HG02610 (cell line): ENCODE measurements at regions not wholly inside any gene's neighbourhood (a gene's known extent, or its start where the extent isn't known, plus 50 kb on each side); places are given as distances from the start of the nearest gene placed in this dataset.

Experiments used
- ATAC-seq: cut with Tn5 transposase; IDR thresholded peaks from one replicate; pipeline ENCODE4 v1.9.1; 2021; ENCODE audit warnings: mild to moderate bottlenecking, moderate library complexity; ENCODE audit not compliant: unreplicated experiment

DNA sequence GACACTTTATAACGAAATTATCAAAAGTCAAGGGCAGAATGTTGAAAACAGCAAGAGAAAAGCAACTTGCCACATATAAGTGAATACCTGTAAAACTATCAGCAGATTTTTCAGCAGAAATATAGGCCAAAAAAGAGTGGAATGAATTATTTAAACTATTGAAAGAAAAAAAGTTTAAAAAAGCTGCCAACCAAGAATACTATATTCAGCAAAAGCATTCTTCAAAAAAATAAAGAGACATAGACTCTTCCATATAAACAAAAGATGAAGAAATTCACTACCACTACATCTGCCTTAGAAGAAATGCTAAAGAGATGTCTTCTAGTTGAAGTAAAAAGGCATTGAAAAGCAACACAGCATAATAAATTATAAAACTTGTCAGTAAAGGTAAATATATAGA is 80.6 kb upstream of the CPNE8 start:
- no peak for ATAC-seq

DNA sequence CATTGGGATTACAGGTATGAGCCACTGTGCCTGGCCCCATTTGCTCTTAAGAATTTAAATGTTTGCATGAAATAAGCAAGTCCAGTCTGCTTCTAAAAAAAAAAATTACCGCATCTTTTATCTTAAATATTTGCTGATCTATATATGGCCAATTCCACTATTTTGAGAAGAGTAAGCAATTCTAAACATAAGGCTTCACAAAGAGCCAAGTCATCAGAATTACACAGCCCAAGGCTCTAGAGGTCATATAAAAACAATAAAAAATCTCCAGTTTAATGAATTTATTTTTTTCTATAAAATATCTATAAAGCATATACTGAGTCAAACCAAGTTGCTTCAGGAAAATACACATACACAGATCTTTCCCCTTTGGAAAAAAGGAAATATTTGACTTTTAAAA is 79.0 kb upstream of the CPNE8 start:
- ATAC-seq = no peak

DNA sequence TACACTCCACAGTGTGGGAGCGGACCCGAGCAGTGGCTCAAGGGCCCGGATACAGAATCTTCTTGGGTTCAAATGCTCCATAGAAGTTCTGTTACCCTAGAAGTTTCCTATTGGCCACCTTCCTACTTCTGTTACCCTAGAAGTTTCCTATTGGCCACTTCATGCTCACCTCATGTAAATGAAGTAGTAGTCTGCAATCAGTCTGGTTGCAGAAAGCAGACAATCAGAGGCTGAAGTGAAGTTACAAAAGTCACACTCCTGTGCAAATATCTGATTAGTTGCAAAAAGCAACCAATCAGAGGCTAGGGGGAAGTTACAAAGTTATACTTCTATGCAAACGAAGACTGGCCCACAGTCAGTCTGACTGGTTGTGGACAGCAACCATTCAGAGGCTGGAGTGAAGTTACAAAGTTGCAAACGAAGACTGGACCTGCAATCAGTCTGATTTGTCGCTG is 77.8 kb upstream of the CPNE8 start:
- no peak for ATAC-seq

DNA sequence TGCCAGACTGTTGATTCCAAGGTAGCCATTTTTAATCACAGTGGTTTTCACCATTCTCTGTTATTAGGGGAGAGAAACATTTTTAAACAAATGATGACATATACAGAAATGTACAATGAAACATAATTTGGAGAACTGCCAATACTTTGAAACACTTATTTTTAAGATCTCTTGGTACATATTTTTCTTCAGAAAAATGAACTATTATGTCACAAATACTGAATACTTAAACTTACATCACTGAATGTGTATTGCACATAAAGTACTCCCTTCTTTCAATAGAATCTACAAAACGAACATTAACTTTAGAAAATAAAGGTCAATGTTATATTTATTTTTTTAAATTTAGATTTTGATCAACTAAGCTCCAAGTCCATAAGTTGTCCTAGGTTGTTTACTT is 71.7 kb upstream of the CPNE8 start:
- no peak for ATAC-seq

DNA sequence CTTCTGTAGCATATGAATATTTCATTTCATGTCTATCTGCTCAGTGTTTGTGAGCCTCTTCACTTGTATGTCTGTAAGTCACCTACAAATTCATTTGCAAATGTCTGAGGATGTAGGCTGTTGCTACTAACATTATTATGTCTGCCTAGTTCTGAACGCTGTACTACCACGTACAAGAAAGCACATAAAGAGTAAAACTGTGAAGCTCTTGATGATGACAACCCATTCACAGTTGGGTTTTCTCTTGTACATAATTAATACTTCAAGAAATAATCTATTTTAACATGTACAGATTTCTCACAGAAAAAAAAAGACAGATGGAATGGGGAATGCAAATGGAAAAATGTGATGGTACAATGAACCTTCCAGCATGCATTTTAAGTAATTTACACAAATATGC is 64.3 kb upstream of the CPNE8 start:
- no peak for ATAC-seq

DNA sequence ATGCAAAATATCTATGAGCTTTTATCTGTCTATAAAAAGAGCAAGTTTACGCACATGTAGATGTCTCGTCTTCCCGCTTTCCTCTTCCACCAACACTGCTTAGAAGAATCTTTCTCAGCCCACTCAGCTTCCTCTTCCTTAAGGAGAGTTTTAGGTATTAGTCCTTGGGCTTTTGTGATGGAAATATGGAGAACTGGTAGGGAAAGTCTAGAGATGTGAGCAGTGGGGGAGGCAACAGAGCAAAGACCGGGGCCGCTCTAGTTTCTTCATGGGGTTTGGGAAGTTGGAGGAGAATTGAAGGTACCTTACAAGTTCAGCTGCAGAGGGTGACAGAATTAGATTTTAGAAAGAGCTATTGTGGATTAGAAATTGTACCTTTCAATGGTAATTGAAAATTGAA is 56.3 kb upstream of the CPNE8 start:
- no peak for ATAC-seq

DNA sequence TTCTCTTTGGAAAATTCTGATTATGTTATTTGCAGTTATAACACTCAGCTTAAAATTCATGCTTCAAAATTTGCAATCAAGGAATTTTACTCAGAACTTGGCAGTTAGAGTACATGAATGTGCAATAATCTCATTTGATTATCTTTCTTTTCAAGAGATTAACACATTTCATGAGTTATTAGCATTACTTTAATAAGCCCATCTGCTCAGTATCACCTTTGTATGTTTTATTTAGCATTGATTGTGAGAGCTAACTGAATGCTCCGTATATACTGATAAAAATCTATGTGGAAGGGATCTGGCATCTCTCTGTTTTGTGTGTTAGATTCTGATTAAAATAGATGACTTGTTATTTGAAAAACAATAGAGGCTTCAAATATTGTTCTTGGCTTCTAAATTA is 55.6 kb upstream of the CPNE8 start:
- ATAC-seq = no peak

DNA sequence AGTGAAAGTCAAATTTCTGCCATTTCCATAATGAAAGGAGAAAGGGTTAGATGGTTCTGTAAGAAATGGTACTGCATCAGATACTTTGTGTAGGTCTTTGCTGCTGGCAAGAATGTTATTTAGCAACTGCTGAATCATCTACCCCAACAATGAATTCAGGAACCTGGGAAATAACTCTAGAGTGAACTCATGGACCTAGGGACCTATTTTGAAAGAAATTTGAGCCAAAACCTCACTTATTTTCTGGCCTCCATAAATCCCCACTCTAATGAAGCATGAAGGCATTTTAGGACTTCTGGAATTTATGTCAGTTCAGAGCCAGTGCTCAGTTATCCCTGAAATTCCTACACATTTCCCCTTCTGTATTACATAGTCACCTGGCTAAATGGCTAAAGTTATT is 50.9 kb upstream of the CPNE8 start:
- ATAC-seq = no peak
